ENCODE measurements at regions not wholly inside any gene's neighbourhood (a gene's known extent, or its start where the extent isn't known, plus 50 kb on each side); places are given as distances from the start of the nearest gene placed in this dataset.

DNA sequence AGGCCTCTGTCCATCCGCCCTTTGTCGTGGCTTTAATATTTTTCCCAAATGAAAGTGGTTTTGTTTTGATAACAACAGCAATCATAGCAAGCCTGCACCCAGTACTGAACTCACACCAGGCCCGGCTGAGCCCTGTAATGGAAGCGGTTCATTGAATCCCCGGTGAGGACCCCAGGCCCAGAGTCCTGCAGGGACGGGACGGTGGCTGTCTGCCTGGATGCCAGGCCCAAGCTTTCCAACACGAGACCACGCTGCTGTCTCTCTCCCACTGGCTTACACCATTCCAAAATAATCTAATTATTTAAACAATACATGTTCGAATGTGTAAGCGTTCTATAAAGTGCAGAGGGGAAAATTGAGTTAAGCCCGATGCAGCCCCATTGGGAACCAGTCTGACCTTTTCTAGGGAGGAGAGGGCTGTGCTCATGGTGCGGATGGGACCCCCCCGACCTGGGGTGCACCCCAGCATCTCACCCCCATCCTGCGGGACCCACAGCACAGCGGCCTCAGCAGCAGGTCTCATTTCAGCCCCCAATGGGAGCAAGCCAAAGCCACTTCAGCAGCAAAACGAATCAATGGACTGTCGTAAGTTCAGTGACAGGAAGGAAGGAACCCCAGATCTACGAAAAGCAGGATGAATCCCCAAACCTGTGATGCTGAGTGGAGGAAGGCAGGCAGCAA lies 1046.9 kb downstream of the BRD1 start:
- no peak overlapping the region for H3K4me3 ChIP-seq (ENCODE audit: low read length)
- no peak for DNase-seq (ENCODE audit: low read depth)
- TF ChIP-seq, protein P1, sequence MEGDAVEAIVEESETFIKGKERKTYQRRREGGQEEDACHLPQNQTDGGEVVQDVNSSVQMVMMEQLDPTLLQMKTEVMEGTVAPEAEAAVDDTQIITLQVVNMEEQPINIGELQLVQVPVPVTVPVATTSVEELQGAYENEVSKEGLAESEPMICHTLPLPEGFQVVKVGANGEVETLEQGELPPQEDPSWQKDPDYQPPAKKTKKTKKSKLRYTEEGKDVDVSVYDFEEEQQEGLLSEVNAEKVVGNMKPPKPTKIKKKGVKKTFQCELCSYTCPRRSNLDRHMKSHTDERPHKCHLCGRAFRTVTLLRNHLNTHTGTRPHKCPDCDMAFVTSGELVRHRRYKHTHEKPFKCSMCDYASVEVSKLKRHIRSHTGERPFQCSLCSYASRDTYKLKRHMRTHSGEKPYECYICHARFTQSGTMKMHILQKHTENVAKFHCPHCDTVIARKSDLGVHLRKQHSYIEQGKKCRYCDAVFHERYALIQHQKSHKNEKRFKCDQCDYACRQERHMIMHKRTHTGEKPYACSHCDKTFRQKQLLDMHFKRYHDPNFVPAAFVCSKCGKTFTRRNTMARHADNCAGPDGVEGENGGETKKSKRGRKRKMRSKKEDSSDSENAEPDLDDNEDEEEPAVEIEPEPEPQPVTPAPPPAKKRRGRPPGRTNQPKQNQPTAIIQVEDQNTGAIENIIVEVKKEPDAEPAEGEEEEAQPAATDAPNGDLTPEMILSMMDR (IDR thresholded peaks at IDR 0.05; ENCODE audit: insufficient read depth, low read depth, low read length, missing control alignments), result no peak

DNA sequence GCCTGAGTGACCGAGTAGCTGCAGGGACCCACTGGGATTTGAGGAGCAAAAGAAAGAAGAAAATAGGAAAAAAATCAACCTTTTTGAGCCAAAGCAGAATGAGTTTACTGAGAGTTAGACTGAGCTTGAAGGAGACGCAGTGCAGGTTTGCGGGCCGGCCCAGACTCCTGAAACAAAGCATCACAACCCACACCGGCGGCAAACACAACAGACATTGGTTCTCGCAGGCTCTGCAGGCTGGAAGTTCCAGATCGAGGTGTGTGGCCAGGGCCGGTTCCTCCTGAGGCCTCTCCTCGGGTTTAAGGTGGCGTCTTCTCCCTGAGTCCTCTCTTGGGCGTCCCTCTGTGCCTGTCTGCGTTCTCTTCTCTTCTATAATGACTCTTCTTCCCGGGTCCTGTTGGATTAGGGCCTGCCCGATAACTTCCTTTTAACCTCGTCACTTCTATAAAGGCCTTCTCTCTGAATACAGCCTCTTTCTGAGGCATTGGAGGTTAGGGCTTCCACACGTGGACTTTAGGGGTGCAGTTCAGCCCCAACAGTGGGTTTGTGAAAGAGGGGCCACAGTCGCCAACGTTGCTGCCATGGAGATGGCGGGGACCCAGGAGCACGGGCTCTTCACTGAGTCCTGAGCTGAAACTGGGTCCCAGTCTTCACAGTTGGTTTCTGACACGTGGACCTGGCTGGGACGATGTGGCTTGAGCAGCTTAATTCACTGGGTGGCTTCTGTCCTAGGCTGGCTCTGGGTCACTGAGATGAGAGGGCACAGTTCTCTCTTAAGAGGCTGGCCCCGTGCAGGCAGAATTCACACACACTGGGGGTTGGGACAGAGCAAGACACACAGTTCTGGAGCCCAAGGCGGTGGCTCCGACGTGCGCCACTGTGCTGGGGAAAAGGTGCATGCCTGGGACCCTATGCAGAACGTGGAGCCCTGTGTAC lies 1047.7 kb downstream of the BRD1 start:
- TF ChIP-seq, protein P1 (IDR thresholded peaks at IDR 0.05; ENCODE audit: insufficient read depth, low read depth, low read length, missing control alignments), result no peak
- no peak for DNase-seq (ENCODE audit: low read depth)
- H3K4me3 ChIP-seq (ENCODE audit: low read length), result no peak overlapping the region

DNA sequence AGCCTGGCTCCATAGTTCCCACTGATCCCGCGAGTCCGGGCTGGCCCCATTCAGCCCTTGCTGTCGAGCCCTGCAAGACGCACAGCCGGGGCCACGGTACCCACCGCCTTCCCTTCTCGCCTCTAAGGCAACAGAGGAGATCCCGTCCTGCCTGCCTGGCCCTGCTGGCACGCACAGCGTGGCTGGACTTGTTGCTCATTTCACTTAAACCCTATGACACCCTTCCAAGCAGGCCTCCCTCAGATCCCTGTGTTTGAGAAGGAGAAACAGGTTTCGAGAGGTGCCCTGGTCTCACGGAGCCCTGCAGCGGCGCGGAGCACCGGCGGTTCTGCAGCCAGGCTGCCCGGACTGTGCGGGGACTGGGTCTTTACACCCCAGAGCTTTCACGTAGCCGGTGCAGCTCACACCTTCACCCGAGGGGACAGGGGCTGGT lies 1048.4 kb downstream of the BRD1 start:
- TF ChIP-seq, protein P1 (IDR thresholded peaks at IDR 0.05; ENCODE audit: insufficient read depth, low read depth, low read length, missing control alignments), result no peak
- no peak overlapping the region for H3K4me3 ChIP-seq (ENCODE audit: low read length)
- no peak for DNase-seq (ENCODE audit: low read depth)

GRCh38 chr22:48778308-48779195 lies 1049.1 kb downstream of the BRD1 start:
- TF ChIP-seq, protein P1 (IDR thresholded peaks at IDR 0.05; ENCODE audit: insufficient read depth, low read depth, low read length, missing control alignments), result no peak
- DNase-seq (ENCODE audit: low read depth), result no peak
- H3K4me3 ChIP-seq (ENCODE audit: low read length), result no peak overlapping the region

- no peak overlapping the region for H3K4me3 ChIP-seq (ENCODE audit: low read length)
- DNase-seq (ENCODE audit: low read depth), result no peak
- TF ChIP-seq, protein P1 (IDR thresholded peaks at IDR 0.05; ENCODE audit: insufficient read depth, low read depth, low read length, missing control alignments), result no peak
Observed at GRCh38 chr22:48772286-48772907, 1055.3 kb downstream of the BRD1 start.

DNA sequence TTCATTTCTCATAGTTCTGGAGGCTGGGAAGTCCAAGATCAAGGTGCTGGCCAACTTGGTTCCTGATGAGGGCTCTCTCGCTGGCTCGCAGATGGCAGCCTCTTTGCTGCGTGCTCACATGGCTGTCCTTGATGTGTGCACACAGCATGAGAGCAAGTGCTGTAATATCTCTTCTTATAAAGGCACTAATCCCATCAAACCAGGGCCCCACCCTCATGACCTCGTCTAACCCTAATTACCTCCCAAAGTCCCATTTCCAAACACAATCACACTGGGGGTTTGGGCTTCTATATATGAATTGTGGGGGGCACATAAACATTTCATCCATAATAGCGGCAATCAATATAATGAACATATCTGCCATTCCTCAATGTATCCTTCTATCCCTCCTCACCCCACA lies 1062.1 kb downstream of the BRD1 start:
- TF ChIP-seq, protein P1 (IDR thresholded peaks at IDR 0.05; ENCODE audit: insufficient read depth, low read depth, low read length, missing control alignments), result no peak
- no peak overlapping the region for H3K4me3 ChIP-seq (ENCODE audit: low read length)
- no peak for DNase-seq (ENCODE audit: low read depth)

Measured in epithelial cell of esophagus (primary cell).